SK-N-SH (cell line): ENCODE measurements at regions not wholly inside any gene's neighbourhood (a gene's known extent, or its start where the extent isn't known, plus 50 kb on each side); places are given as distances from the start of the nearest gene placed in this dataset.
A peak's percentile ranks its signal among the peaks of the same experiment; 100 is the strongest.

Source experiments
- CTCF ChIA-PET: fragments of 300-600, 350-600 bp; formaldehyde crosslinking; extraction: SDS; loops from one replicate; lab custom pipeline; 2021; lab: Yijun Ruan, JAX
- POLR2A ChIA-PET: fragments of 350-600 bp; sonication (Branson Sonifier 250); formaldehyde crosslinking; extraction: SDS; loops from one replicate; lab custom pipeline; 2020; ENCODE audit warnings: antibody characterized with exemption, inconsistent platforms; lab: Yijun Ruan, JAX
- DNase-seq: peaks from one replicate; pipeline ENCODE4 v3.0.0; 2012
- H2AFZ ChIP-seq: fragments of 200-600 bp; sonication (generic); 2 replicates; pipeline ENCODE4 v1.8.1; 2016; ENCODE audit warnings: antibody characterized with exemption, mild to moderate bottlenecking, low read depth
- H3F3A ChIP-seq: fragments of 200-600 bp; sonication (generic); replicated peaks from 2 replicates; pipeline ENCODE3; 2016; ENCODE audit warnings: antibody characterized with exemption, mild to moderate bottlenecking; ENCODE audit not compliant: insufficient read depth
- H3K27ac ChIP-seq, 2 experiments: fragments of 200-500 bp in 1 of 2; fragments of 200-600 bp in 1 of 2; sonication (Bioruptor generic) in 1 of 2; sonication (generic), shearing (Covaris generic) in 1 of 2; 2 replicates each; pipeline versions ENCODE4 v1.5.1 to v1.6.1; 2014 to 2016; ENCODE audit warnings: low read depth in 2 of 2, inconsistent platforms in 1 of 2, low read length in 1 of 2, mild to moderate bottlenecking in 1 of 2, mixed read lengths in 1 of 2
- H3K27me3 ChIP-seq: fragments of 200-600 bp; sonication (generic), shearing (Covaris generic); 2 replicates; pipeline ENCODE4 v1.6.1; 2016; ENCODE audit warnings: mixed run types; ENCODE audit not compliant: insufficient read depth
- H3K36me3 ChIP-seq, 2 experiments: fragments of 200-500 bp in 1 of 2; fragments of 200-600 bp in 1 of 2; sonication (Bioruptor generic) in 1 of 2; sonication (generic) in 1 of 2; replicated peaks in 1 of 2; 2 replicates each; pipeline versions ENCODE3 to v1.5.1; 2014 to 2016; ENCODE audit warnings: low read length in 1 of 2, mild to moderate bottlenecking in 1 of 2; ENCODE audit not compliant: insufficient read depth in 2 of 2, control insufficient read depth in 1 of 2
- H3K4me1 ChIP-seq, 2 experiments: fragments of 200-500 bp in 1 of 2; fragments of 200-600 bp in 1 of 2; sonication (Bioruptor generic) in 1 of 2; sonication (generic), shearing (Covaris generic) in 1 of 2; 2 replicates each; pipeline versions ENCODE4 v1.5.1 to v1.6.1; 2014 to 2016; ENCODE audit warnings: low read depth in 1 of 2, low read length in 1 of 2, mixed run types in 1 of 2; ENCODE audit not compliant: insufficient read depth in 2 of 2, control insufficient read depth in 1 of 2
- H3K4me2 ChIP-seq: fragments of 200-600 bp; sonication (generic), shearing (Covaris generic); 2 replicates; pipeline ENCODE4 v1.6.1; 2017; ENCODE audit warnings: mixed run types
- H3K4me3 ChIP-seq, 2 experiments: fragments of 200-500 bp in 1 of 2; fragments of 200-600 bp in 1 of 2; sonication (Bioruptor generic) in 1 of 2; sonication (generic), shearing (Covaris generic) in 1 of 2; 2 replicates each; pipeline versions ENCODE4 v1.5.1 to v1.8.1; 2014 to 2016; ENCODE audit warnings: low read depth in 2 of 2, inconsistent platforms in 1 of 2, low read length in 1 of 2, mild to moderate bottlenecking in 1 of 2, mixed read lengths in 1 of 2, moderate library complexity in 1 of 2
- H3K79me2 ChIP-seq: fragments of 200-600 bp; sonication (generic); 2 replicates; pipeline ENCODE4 v1.8.1; 2017; ENCODE audit warnings: mild to moderate bottlenecking; ENCODE audit not compliant: insufficient read depth
- H3K9ac ChIP-seq: fragments of 200-600 bp; sonication (generic); 2 replicates; pipeline ENCODE4 v1.6.1; 2017; ENCODE audit warnings: mixed run types
- H3K9me2 ChIP-seq: fragments of 200-600 bp; sonication (generic); 2 replicates; pipeline ENCODE4 v1.6.1; 2017; ENCODE audit warnings: mixed run types
- H3K9me3 ChIP-seq: fragments of 200-600 bp; sonication (generic); 2 replicates; pipeline ENCODE4 v1.6.1; 2017; ENCODE audit warnings: mixed run types, mild to moderate bottlenecking, moderate library complexity
- H4K20me1 ChIP-seq: fragments of 200-600 bp; sonication (generic); 2 replicates; pipeline ENCODE4 v1.6.1; 2017; ENCODE audit warnings: mild to moderate bottlenecking, mixed run types; ENCODE audit not compliant: insufficient read depth
- CHD2 ChIP-seq: fragments of 150-350 bp; IDR thresholded peaks from 2 replicates; pipeline ENCODE4 v1.6.1; 2018; ENCODE audit warnings: low read length; ENCODE audit not compliant: partially characterized antibody
- EP300 ChIP-seq, 2 experiments: IDR thresholded peaks; 2 replicates each; pipeline versions ENCODE4 v1.4.0 to v1.6.1; 2012; ENCODE audit warnings: borderline replicate concordance in 1 of 2, low read depth in 1 of 2, low read length in 1 of 2
- EZH2phosphoT487 ChIP-seq: fragments of 200-600 bp; sonication (generic); IDR thresholded peaks from 2 replicates; pipeline ENCODE4 v1.6.1; 2017; ENCODE audit warnings: low read depth, mixed run types, mild to moderate bottlenecking, antibody characterized with exemption, moderate library complexity, borderline replicate concordance
- FOXJ3 ChIP-seq: sonication (generic); formaldehyde crosslinking; IDR thresholded peaks from 2 replicates; pipeline ENCODE4 v1.5.1; 2020; ENCODE audit warnings: mild to moderate bottlenecking, missing genetic modification reagents
- GATA2 ChIP-seq: sonication (generic); formaldehyde crosslinking; IDR thresholded peaks from 2 replicates; pipeline ENCODE4 v1.5.0; 2020; ENCODE audit warnings: mild to moderate bottlenecking, missing genetic modification reagents
- JUND ChIP-seq: IDR thresholded peaks from 2 replicates; pipeline ENCODE4 v1.4.0; 2012
- MXI1 ChIP-seq: IDR thresholded peaks from 2 replicates; pipeline ENCODE4 v1.6.1; 2012; ENCODE audit warnings: mild to moderate bottlenecking, low read depth, low read length, improper control_type of control experiment
- PBX3 ChIP-seq: IDR thresholded peaks from 2 replicates; pipeline ENCODE4; 2012
- POLR2AphosphoS5 ChIP-seq: IDR thresholded peaks from 2 replicates; pipeline ENCODE4 v1.6.1; 2012; ENCODE audit warnings: low read depth, low read length
- RAD21 ChIP-seq: IDR thresholded peaks from 2 replicates; pipeline ENCODE4 v1.6.1; 2012; ENCODE audit warnings: mild to moderate bottlenecking, low read length
- RCOR1 ChIP-seq: fragments of 150-350 bp; IDR thresholded peaks from 2 replicates; pipeline ENCODE4 v1.6.1; 2017; ENCODE audit warnings: antibody characterized with exemption, low read length
- REST ChIP-seq: IDR thresholded peaks from 2 replicates; pipeline ENCODE4 v1.6.1; 2012; ENCODE audit warnings: mild to moderate bottlenecking, low read depth, low read length, moderate library complexity
- RFX5 ChIP-seq: IDR thresholded peaks from 2 replicates; pipeline ENCODE4 v1.6.1; 2012; ENCODE audit warnings: mild to moderate bottlenecking, improper control_type of control experiment, low read length
- RXRA ChIP-seq: IDR thresholded peaks from 2 replicates; pipeline ENCODE4 v1.4.0; 2012; ENCODE audit warnings: low read depth, mild to moderate bottlenecking, borderline replicate concordance
- TAF1 ChIP-seq: IDR thresholded peaks from 2 replicates; pipeline ENCODE4 v1.6.1; 2012; ENCODE audit warnings: low read depth, mild to moderate bottlenecking, low read length, moderate library complexity, borderline replicate concordance
- TCF12 ChIP-seq: IDR thresholded peaks from 2 replicates; pipeline ENCODE4 v1.4.0; 2012
- USF1 ChIP-seq: IDR thresholded peaks from 2 replicates; pipeline ENCODE4 v1.4.0; 2012; ENCODE audit warnings: low read depth, borderline replicate concordance
- USF2 ChIP-seq: fragments of 150-350 bp; IDR thresholded peaks from 2 replicates; pipeline ENCODE4 v1.6.1; 2017; ENCODE audit warnings: antibody characterized with exemption, low read length, low read depth, borderline replicate concordance
- WGBS: methylation state at CpG from one replicate; pipeline ENCODE4 v1.1.6; 2017; ENCODE audit warnings: low lambda C conversion rate; 5-methylcytosine and 5-hydroxymethylcytosine counted together

DNA sequence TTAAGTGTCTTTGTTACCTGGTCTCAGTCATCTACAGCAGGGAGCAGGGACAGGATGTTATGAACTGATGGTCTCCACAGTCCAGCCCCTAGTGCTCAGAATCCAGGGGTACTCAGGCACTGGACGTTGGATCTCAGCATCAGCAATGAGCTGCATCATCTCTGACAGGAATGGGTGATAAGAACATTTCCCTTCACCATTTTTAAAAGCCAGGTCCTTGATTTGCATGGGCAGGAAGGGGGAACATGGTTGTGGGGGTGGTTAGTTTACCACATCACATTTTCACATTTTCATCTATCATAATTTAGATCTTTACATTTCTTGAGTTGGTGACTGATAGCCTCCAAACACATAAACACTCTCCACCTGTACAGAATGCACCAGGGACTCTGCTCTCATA is 427.8 kb upstream of the NPVF start:
- Histone ChIP-seq H3K36me3 (no peaks in the 10 kb centered on the region), H3F3A (no peaks in the 10 kb centered on the region), H4K20me1 (no peaks in the 10 kb centered on the region), H3K9ac (no peak overlapping the region), H3K4me2 (no peak overlapping the region), H3K9me3 (no peaks in the 10 kb centered on the region), H3K27me3 (no peaks in the 10 kb centered on the region), H3K4me3 (no peak overlapping the region), H3K9me2 (no peaks in the 10 kb centered on the region), H2AFZ (no peak overlapping the region), H3K4me1 (peaks cover 0 to 57% of the 10 kb centered on the region in 2 experiments; a peak in 3 of 4 replicates), H3K27ac (peak overlapping the region in 1 of 2 experiments; percentile 94; a peak in 2 of 4 replicates), H3K79me2 (no peaks in the 10 kb centered on the region)
- ChIA-PET POLR2A (no interaction called here), CTCF (interaction anchor here (0.9 to 6.5 kb wide), 7 partner anchors 11 to 196 kb away, joined by 3 to 50 read pairs (median 5); no protein-coding TSS in a partner anchor)
- no peak for DNase-seq
- WGBS, result 0% methylated on average over 1 of the region's 1 CpG
- TF ChIP-seq EZH2phosphoT487, result no peak
- TF ChIP-seq CHD2, result no peak
- peak; percentile 19; the same call in 1 of the 2 replicates for TF ChIP-seq RAD21
- no peak for TF ChIP-seq JUND
- TF ChIP-seq USF1, result no peak
- TF ChIP-seq MXI1, result peak; percentile 14; the same call in 1 of the 2 replicates
- no peak for TF ChIP-seq TAF1
- no peak for TF ChIP-seq REST
- TF ChIP-seq TCF12, result no peak
- TF ChIP-seq GATA2 (CRISPR knock-in tag), result peak; percentile 87
- peak; percentile 60; the same call in 1 of the 2 replicates for TF ChIP-seq FOXJ3
- TF ChIP-seq EP300 (IDR thresholded peaks at IDR 0.05; ENCODE audit: borderline replicate concordance in 1 of 2, low read depth in 1 of 2, low read length in 1 of 2), result peak in 1 of 2 experiments; percentile 6; a peak in 1 of 4 replicates
- no peak for TF ChIP-seq RCOR1

- peak; percentile 34 for DNase-seq
- TF ChIP-seq CHD2 (peak; percentile 82), MXI1 (peak; percentile 6; the same call in 1 of the 2 replicates), POLR2AphosphoS5 (peak; percentile 70; the same call in 1 of the 2 replicates), TAF1 (no peak), PBX3 (peak; percentile 35; the same call in 1 of the 2 replicates), RFX5 (no peak), RAD21 (peak; percentile 14; the same call in 1 of the 2 replicates), RCOR1 (peak; percentile 97), GATA2 (CRISPR knock-in tag) (peak; percentile 72), RXRA (no peak), EP300 (IDR thresholded peaks at IDR 0.05; ENCODE audit: borderline replicate concordance in 1 of 2, low read depth in 1 of 2, low read length in 1 of 2) (peak in 1 of 2 experiments; percentile 92; a peak in 3 of 4 replicates), TCF12 (peak; percentile 81), USF2 (no peak), FOXJ3 (peak; percentile 77)
- H3K36me3 ChIP-seq, result no peaks in the 10 kb centered on the region
These were observed 428.3 kb upstream of the NPVF start for GRCh38 chr7:25656581-25657026.

More at GRCh38 chr7:25656581-25657026, 428.3 kb upstream of the NPVF start:
- Histone ChIP-seq H3K27me3 (no peaks in the 10 kb centered on the region), H3F3A (no peaks in the 10 kb centered on the region), H3K79me2 (no peaks in the 10 kb centered on the region), H3K9me3 (no peaks in the 10 kb centered on the region), H3K4me2 (no peak overlapping the region), H3K9ac (no peak overlapping the region), H3K4me1 (peaks cover 0 to 59% of the 10 kb centered on the region in 2 experiments; a peak in 3 of 4 replicates), H3K4me3 (no peak overlapping the region), H4K20me1 (no peaks in the 10 kb centered on the region), H2AFZ (no peak overlapping the region), H3K9me2 (no peaks in the 10 kb centered on the region), H3K27ac (peak overlapping the region in 1 of 2 experiments; percentile 94; a peak in 2 of 4 replicates)
- 3% methylated on average over 3 of the region's 3 CpGs for WGBS
- ChIA-PET CTCF (interaction anchor here (0.6 to 6.5 kb wide), 14 partner anchors 11 to 397 kb away, joined by 3 to 50 read pairs (median 4); no protein-coding TSS in a partner anchor), POLR2A (interaction anchor here (1.0 kb wide), 1 partner anchor 9 kb away, joined by 3 read pairs; no protein-coding TSS in a partner anchor)
